ENCODE measurements at regions not wholly inside any gene's neighbourhood (a gene's known extent, or its start where the extent isn't known, plus 50 kb on each side); places are given as distances from the start of the nearest gene placed in this dataset.
"Not testable (repeated sequence)": the region's sequence is repeated elsewhere in the genome, so short reads cannot be mapped to it uniquely, and the experiment has no call there.

DNA sequence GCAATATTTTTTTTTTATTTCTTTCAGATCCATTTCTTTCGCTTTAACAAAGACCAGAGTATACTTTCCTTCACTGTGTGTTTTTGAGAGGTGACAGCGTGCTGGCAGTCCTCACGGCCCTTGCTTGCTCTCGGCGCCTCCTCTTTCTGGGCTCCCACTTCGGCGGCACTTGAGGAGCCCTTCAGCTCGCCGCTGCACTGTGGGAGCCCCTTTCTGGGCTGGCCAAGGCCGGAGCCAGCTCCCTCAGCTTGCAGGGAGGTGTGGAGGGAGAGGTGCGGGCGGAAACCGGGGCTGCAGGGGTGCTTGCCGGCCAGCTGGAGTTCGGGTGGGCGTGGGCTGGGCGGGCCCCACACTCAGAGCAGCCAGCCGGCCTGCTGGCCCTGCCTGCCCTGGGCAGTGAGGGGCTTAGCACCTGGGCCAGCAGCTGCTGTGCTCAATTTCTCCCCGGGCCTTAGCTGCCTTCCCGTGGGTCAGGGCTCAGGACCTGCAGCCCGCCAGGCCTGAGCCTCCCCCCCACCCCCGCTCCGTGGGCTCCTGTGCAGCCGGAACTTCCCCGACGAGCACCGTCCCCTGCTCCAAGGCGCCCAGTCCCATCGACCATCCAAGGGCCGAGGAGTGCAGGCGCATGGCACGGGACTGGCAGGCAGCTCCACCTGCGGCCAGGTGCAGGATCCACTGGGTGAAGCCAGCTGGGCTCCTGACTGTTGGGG, 1490.6 kb downstream of the OTOL1 start:
- not testable (repeated sequence) for DNase-seq (ENCODE audit: low read depth)

DNA sequence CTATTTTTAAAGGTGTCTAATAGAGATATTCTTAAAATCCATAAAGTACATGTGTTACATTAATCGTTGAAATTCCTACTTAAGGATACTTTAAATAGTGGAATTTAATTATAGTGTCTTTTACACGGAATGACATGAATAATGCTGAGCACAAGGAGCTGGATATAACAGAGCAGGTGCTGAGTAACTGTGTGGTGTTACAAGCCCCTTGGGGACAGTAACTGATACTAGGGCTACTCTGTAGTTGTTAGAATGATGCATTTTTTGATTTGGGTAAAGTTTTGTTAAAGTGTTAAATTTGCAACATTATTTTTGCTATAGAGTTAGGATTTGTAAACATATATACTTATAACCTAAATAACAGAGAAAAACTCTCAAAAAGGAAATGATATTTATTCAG, 1496.1 kb downstream of the OTOL1 start:
- no peak for DNase-seq (ENCODE audit: low read depth)

DNA sequence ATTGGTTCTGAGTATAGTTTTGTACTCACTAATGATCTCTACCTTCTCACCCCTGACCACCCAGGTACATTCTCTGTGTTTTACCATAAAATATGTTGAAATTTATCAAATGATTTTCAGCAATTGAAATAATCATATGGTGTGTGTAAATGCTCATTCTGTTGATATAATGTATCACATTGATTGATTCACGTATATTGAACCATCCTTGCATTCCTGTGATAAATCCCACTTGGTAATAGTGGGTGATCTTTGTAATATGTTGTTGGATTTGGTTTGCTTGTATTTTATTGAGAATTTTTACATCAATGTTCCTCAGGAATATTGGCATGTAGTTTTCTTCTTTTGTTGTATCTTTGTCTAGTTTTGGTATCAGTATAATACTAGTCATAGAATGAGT, 1497.6 kb downstream of the OTOL1 start:
- no peak for DNase-seq (ENCODE audit: low read depth)

DNA sequence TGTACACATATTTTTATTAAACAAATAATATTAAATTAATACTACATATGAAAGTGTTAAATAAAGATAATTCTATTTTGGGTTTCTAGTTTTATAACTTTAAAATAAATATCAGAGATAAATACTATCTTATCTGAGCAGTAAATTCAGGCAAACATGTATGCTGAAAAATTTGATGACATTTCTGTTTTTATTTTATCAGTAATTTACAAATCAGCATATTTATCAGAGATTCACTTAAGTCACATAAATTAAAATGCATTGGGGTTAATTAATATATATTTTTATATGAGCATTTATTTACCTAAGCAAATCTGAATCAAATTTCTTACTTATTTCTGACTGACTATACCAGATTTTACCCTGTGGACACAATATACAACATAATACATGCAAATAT, 1499.8 kb downstream of the OTOL1 start:
- DNase-seq (ENCODE audit: low read depth): no peak

DNA sequence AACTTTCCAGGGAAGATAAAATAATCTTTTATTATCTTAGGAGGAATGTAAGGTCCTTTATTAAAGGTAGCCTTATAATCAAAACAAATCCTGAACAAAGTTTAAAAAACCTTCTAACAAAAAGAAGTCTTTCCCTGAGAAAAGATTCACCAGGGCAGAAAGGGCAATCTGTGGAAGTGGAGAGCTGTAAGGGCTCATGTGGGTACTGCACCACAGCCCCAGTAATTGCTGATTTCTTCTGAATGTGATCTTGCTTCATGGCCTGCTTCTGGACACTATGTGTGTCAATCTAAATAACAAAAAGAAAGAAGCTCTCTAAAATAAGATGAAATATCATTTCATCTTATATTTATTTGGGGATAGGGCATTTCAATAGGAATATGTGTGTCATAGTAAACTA, 1501.6 kb downstream of the OTOL1 start:
- no peak for DNase-seq (ENCODE audit: low read depth)

DNA sequence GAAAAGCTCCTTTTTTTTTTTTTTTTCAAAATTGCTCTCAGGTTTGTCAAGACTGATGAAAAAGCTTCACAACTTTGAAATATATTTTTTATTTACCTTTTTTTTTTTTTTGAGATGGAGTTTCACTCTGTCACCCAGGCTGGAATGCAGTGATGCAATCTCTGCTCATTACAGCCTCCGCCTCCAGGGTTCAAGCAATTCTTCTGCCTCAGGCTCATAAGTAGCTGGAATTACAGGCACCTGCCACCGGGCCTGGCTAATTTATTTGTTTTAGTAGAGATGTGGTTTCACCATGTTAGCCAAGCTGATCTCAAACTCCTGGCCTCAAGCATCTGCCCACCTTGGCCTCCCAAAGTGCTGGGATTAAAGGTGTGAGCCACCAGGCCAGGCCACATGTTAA, 1515.0 kb downstream of the OTOL1 start:
- DNase-seq (ENCODE audit: low read depth): no peak

DNA sequence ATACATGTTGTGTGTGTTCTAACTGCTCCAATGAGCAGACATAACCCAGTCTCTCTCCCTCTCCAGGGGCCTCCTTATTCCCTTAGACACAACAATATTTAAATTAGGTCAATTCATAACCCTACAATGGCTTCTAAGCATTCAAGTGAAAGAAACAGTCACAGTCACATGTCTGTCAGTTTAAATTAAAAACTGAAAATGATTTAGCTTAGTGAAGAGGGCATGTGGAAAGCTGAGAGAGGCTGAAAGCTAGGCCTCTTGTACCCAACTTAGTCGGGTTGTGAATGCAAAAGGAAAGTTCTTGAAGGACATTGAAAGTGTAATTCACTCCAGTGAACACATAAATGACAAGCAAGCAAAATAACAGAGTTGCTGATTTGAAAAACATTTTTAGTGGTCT, 1519.6 kb downstream of the OTOL1 start:
- DNase-seq (ENCODE audit: low read depth): no peak

DNA sequence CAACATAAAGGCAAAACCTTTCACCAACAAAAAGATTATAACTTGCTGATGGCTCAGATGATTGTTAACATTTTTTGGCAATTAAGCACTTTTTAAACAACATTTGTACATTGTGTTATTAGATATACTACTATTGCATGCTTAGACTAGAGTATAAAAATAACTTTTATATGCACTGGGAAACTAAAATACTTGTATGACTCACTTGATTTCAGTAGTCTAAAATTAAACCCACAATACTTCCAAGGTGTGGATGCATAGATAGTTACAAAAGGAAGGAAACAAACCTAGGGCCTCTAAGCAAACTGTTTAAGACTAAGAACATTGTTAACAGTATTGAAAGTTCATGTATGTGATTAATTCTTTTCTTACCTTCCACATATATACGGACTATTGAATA, 1521.5 kb downstream of the OTOL1 start:
- no peak for DNase-seq (ENCODE audit: low read depth)

DNA sequence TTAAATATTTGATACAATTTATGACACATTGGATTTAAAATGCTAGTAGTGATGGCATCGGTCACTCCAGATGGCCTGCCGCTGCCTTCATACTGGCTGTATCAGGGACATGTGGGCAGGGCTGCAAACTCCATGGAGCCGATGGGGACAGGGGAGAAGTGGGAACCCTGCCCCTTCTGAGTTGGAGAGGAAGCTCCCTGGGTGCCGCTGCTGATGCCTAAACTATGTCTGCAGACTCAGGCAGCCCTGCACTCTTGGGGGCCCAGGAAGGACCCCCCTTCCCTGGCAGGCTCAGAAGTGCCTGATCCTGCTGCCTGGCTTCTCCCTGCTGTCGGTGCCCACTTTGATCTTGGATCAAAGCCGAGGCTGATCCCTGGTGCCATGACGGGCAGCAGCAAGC, 1522.1 kb downstream of the OTOL1 start:
- DNase-seq (ENCODE audit: low read depth): no peak

DNA sequence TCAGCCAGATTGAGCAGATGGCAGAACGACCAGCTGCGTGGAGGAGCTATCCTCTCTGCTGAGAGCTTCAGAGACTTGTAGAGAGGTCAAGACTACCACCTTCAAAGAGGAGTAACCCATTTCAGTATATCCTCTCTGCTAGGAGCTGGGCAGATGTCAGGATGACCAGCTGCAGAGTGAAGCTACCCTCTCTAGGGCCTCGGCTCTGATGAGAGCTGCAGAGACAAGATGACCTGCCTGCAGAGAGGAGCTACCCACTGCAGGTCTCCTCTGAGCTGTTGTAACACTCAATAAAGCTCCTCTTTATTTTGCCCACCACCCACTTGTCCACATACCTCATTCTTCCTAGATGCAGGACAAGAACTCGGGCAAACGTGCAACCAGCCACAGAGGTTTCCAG, 1522.7 kb downstream of the OTOL1 start:
- no peak for DNase-seq (ENCODE audit: low read depth)

DNA sequence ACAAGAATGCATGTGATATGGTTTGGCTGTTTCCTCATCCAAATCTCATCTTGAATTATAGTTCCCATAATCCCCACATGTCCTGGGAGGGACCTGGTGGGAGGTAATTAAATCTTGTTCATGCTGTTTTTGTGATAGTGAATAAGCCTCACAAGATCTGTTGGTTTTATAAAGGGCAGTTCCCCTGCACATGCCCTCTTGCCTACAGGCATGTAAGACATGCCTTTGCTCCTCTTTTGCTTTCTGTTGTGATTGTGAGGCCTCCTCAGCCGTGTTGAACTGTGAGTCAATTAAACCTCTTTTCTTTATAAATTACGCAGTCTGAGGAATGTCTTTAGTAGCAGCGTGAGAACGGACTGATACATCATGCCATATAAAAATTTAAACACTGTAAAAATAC, 1537.0 kb downstream of the OTOL1 start:
- no peak for DNase-seq (ENCODE audit: low read depth)

DNA sequence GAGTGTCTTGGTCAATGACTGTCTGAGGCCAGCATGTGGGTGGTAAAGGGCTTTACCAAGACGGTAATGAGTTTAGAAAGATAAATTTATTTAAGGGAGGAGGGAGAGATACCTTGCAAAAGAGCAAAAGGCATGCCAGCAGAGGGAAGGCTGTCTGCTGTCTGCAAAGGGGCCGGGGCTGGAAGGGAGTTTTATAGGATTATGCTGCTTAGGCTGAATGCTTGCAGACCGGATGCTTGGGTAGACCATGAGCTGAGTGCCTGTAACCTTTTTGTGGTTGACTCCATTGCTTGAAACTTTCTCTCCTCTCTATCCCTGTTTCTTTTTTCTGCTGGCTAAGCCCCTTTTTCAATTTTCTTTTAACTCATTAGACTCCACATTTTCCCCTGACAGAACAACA, 1543.0 kb downstream of the OTOL1 start:
- DNase-seq (ENCODE audit: low read depth): no peak

DNA sequence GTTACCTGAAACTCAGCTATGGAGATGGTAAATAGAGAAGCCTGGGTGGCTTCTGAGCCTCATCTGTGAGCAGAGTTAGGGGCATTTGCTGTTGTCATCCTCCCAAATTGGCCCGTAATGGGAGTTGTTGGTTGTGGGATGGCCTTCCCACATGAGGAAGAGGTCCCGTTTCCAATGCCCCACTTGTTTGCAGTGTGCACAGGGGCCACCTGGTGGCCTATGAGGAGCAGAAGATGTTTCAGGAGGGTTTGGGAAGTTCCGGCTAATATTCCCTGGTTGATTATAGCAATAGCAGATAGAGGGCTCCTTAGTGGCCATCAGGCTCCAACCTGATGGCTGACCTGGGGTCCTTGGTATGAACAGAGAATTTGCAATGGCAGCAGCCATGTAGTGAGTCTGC, 1546.5 kb downstream of the OTOL1 start:
- no peak for DNase-seq (ENCODE audit: low read depth)

DNA sequence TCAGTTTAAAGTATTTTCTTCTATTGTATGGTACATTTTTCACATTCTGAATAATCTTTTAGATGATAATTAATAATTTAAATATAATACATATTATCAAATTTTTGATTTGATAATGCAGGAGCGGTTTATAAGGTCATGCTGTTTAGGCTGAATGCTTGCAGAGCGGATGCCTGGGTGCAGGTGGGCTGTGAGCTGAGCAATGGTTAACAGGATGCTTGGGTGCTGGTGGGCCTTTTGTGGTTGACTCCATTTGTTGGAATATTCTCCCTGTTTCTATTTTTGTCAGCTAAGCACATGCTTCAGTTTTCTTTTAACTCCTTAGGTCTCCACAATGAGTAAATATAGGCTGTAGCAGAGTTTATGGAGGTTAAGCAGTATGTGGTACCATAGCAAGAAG, 1549.3 kb downstream of the OTOL1 start:
- no peak for DNase-seq (ENCODE audit: low read depth)

DNA sequence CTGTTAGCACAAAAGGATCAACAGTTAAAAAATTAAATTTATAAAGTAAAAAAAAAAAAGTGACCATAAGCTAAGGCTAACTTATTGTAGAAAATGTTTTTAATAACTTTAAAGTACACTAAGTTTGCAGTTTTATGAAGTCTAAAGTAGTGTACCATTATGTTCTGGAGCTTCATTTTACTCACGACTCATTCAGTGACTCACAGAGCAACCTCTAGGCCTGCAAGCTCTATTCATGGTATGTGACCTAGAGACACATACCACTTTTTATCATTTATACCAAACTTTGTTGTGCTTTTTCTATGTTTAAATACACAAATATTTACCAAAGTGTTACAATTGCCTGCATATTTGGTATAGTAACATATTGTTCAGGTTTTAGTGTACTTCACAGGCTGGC, 1552.3 kb downstream of the OTOL1 start:
- DNase-seq (ENCODE audit: low read depth): no peak

DNA sequence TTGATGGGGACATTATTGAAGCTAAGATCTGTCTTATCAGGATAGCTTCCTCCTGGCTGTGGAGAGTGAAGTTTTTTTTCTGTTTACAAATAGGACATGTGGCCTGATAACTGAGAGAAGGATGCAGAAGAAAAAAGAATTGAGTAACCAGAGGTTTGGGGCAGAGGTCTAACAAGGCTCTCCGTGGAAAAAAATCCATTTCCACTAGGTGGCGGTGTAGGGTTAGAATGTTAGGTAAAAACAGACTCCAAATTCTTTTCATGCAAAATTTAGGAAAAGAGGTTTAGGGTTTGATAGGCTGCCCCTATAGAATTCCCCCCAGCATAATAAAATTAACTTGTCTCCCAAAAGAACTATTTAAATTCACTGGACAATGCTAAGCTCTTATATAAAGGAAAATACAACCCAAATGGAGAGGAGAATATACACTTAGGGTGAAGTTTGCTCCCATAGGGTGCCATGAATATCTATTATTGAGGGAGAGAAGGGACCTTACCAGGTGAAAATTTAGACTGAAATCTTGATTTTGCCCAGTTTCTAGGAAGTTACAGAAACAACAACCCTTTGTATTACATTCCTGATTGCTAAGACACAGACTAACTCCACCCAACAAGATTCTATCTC, 1560.4 kb downstream of the OTOL1 start:
- peak; percentile 29 for DNase-seq (ENCODE audit: low read depth)

DNA sequence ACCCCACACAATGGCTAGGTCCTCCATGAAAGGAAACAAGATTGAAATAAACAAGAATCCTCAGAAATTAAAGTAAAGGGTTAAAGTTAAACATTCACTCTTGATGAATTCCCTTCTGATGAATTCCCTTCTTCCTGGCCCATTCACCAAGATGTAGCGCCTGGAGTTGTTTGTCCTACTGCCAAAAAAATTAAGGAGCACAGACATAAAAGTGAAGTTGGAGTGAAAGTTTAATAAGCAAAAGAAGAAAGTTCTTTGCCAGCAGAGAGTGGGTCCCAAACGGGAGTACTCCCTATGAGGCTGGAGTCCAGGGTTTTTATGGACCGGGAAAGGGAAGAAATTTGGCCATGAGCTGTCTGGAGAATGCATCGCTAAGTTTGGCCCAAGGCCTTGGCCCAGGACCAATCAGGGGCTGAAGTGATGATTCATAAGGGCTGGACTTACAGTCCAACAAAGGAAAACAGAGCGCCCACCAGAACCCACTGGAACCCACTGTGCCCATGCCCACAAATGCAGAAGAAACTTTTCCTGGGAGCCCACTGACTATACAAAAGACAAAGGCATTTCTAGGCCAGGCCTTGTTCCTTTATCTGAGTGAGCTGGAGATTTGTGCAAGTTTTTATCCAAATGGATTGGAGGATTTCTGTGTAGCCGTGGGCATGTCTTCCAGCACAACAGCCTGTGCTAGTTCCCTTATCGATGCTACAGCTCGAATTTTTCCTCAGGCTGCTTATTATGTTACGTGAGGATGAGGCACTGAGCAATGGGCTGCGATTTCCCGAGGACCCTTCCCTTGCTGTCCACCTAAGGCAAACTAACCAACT, 1561.6 kb downstream of the OTOL1 start:
- DNase-seq (ENCODE audit: low read depth): no peak

DNA sequence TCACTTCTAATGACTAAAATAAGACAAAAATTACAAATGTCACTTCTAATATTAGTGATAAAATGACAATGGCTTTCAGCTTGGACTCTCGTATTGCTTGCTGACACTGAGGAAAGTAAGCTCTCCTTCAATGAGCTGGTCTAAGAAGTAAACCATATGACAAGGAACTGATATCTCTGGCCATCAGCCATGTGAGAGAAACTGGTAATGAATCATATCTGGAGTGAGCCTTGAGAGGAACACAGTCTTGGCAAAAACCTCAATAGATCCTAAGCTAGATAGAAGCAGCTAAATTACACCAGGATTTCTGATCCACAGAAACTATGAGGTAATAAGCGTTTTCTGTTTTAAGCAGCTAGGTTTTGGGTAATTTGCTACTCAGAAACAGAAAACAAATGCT, 1575.1 kb downstream of the OTOL1 start:
- peak; percentile 47 for DNase-seq (ENCODE audit: low read depth)

All from HS-27A (cell line).